Esophagus muscularis mucosa (tissue), 4 donors: ENCODE measurements at regions not wholly inside any gene's neighbourhood (a gene's known extent, or its start where the extent isn't known, plus 50 kb on each side); places are given as distances from the start of the nearest gene placed in this dataset.
A peak's percentile ranks its signal among the peaks of the same experiment; 100 is the strongest.

ENCODE experiments used
- DNase-seq: peaks from one replicate; pipeline ENCODE4 v3.0.0-alpha.2; 2017; ENCODE audit errors: extremely low spot score
- H3K27ac ChIP-seq, 4 donors: fragments of 200-600 bp; sonication (generic); replicated peaks in 1 of 4; 1 replicate in 3 of 4; 2 replicates in 1 of 4; pipeline ENCODE4 v1.5.1; 2016 to 2019; ENCODE audit warnings: mild to moderate bottlenecking in 1 of 4
- H3K27me3 ChIP-seq, 4 donors: fragments of 200-600 bp; sonication (generic); one replicate each; pipeline versions ENCODE4 v1.5.1 to v1.6.0; 2016 to 2019
- H3K36me3 ChIP-seq, 4 donors: fragments of 200-600 bp; sonication (generic); one replicate each; pipeline ENCODE4 v1.5.1; 2016 to 2019
- H3K4me1 ChIP-seq, 4 donors: fragments of 200-600 bp; sonication (generic); one replicate each; pipeline ENCODE4 v1.5.1; 2016 to 2019
- H3K4me3 ChIP-seq, 4 donors: fragments of 200-600 bp; sonication (generic); 1 replicate in 2 of 4; 2 replicates in 2 of 4; pipeline ENCODE4 v1.5.1; 2016 to 2019; ENCODE audit warnings: mild to moderate bottlenecking in 4 of 4, moderate library complexity in 1 of 4
- H3K9me3 ChIP-seq, 4 donors: fragments of 200-600 bp; sonication (generic); 1 replicate in 3 of 4; 2 replicates in 1 of 4; pipeline ENCODE4 v1.5.1; 2016 to 2019
- CTCF ChIP-seq, 3 experiments: fragments of 200-600 bp in 2 of 3; fragments of 450-650 bp in 1 of 3; sonication (generic) in 2 of 3; IDR thresholded peaks; one replicate each; pipeline ENCODE4 v1.5.1; 2017 to 2019; ENCODE audit warnings: antibody characterized with exemption in 3 of 3, mild to moderate bottlenecking in 2 of 3, moderate library complexity in 1 of 3
- EP300 ChIP-seq: sonication (generic); formaldehyde crosslinking; IDR thresholded peaks from one replicate; pipeline ENCODE4 v1.6.1; 2017; ENCODE audit warnings: antibody characterized with exemption
- POLR2A ChIP-seq: fragments of 450-650 bp; IDR thresholded peaks from one replicate; pipeline ENCODE4 v1.6.1; 2017; ENCODE audit warnings: antibody characterized with exemption, moderate library complexity, mild to moderate bottlenecking, low read depth
- POLR2AphosphoS5 ChIP-seq, 2 donors: sonication (generic); formaldehyde crosslinking; IDR thresholded peaks; one replicate each; pipeline ENCODE4 v1.6.1; 2017; ENCODE audit warnings: antibody characterized with exemption in 2 of 2
- WGBS: methylation state at CpG from one replicate; pipeline ENCODE4 v1.1.5; 2018; 5-methylcytosine and 5-hydroxymethylcytosine counted together
- intact Hi-C: fragments of 100-400 bp; cut with DNase I; formaldehyde crosslinking; loops from one replicate; pipeline ENCODE4 v1.15.1; 2023

- peaks cover 70 to 99% (median 96%) of the 10 kb centered on the region in 4 donors for H3K4me1 ChIP-seq
- no peak for DNase-seq
- no peaks in the 10 kb centered on the region for H3K9me3 ChIP-seq
Observed at GRCh38 chr9:127557466-127557869, 54.6 kb upstream of the STXBP1 start.

DNA sequence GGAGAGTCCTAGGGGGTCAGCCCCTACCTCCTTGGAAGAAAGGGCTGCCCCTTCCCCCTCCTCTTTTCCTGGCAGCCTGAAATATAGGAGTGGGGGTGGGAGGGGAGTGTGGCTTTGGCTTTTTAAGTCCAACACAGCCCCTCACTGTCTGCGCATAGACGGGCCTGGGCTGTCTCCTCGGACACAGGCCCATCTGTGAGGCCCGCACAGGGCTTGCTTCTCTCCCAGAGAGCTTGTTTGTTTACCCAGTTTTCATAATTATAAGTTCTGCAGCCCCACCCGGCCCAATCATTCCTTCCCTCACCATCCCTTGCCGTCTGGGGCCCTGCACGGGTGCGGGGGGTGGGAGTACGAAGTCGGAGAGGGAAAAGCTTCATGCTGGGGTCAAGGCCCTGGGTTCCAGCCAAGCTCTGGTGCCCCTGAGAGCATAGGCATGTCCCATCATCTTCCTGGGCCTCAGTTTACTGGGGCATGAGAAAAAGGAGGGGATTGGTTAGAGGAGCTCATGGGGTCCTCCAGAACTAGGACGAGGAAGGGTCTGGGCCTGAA lies 54.0 kb upstream of the STXBP1 start:
- Histone ChIP-seq H3K4me1 (peaks cover 76 to 100% (median 99%) of the 10 kb centered on the region in 4 donors), H3K27me3 (no peaks in the 10 kb centered on the region), H3K9me3 (no peaks in the 10 kb centered on the region), H3K36me3 (peaks cover 0 to 25% (median 20%) of the 10 kb centered on the region in 4 donors), H3K27ac (peak overlapping the region; percentile 63 to 83 (median 77)), H3K4me3 (no peak overlapping the region)
- 62% methylated on average over 11 of the region's 11 CpGs for WGBS
- no peak for DNase-seq
- TF ChIP-seq POLR2A (no peak), POLR2AphosphoS5 (IDR thresholded peaks at IDR 0.05) (no peak), EP300 (no peak), CTCF (IDR thresholded peaks at IDR 0.05) (no peak)
- intact Hi-C loops, result no loop called here

More at GRCh38 chr9:127557466-127557869, 54.6 kb upstream of the STXBP1 start:
- H3K4me3 ChIP-seq, result no peak overlapping the region
- peak overlapping the region; percentile 63 to 83 (median 77) for H3K27ac ChIP-seq
- TF ChIP-seq EP300 (no peak), POLR2AphosphoS5 (IDR thresholded peaks at IDR 0.05) (no peak), POLR2A (no peak), CTCF (IDR thresholded peaks at IDR 0.05) (no peak)
- intact Hi-C loops, result no loop called here
- WGBS, result 23% methylated on average over 2 of the region's 5 CpGs
- peaks cover 0 to 25% (median 20%) of the 10 kb centered on the region in 4 donors for H3K36me3 ChIP-seq
- no peaks in the 10 kb centered on the region for H3K27me3 ChIP-seq

DNA sequence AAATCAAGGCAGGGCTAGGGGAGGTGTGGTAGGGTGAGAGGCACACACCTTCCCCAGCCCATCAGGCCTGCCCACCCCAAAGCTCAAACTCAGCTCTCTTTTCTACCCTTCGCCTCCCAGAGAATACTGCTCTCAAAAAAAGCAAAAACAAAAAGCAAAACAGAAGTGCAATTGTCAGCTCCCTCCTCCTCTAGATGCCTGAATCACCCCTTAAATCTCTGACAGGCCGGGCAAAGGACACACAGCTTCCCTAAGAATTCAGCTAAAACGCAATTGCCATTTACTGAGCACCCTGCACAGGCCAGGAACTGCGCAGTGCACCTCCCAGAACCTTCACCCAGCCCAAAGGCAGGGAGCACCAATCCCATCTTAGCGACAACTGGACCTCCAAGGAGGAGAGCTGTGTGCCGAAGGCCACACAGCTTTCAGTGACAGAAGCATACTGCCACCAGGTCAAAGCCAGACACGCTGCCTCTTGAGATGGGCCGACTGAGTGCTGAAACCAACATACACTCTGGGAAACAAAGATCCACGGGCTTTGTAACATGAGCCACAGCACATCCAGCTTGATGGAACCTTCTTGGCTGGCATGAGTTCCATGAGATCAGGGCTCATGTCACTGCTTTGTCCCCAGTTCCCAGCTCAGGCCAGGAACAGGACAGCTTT lies 53.4 kb upstream of the STXBP1 start:
- peaks cover 82 to 100% (median 99%) of the 10 kb centered on the region in 4 donors for H3K4me1 ChIP-seq
- no peaks in the 10 kb centered on the region for H3K9me3 ChIP-seq
- TF ChIP-seq EP300, result no peak
- H3K36me3 ChIP-seq, result peaks cover 0 to 25% (median 20%) of the 10 kb centered on the region in 4 donors
- intact Hi-C loops, result no loop called here
- DNase-seq, result no peak
- H3K27ac ChIP-seq, result peak overlapping the region; percentile 63 to 83 (median 77)
- 69% methylated on average over 6 of the region's 9 CpGs for WGBS
- no peak overlapping the region for H3K4me3 ChIP-seq
- H3K27me3 ChIP-seq, result no peaks in the 10 kb centered on the region

- H3K4me1 ChIP-seq, result peaks cover 82 to 98% (median 95%) of the 10 kb centered on the region in 4 donors
- H3K27ac ChIP-seq, result peak overlapping the region; percentile 63 to 83 (median 77)
- DNase-seq, result no peak
- 86% methylated on average over 2 of the region's 5 CpGs for WGBS
- no peak overlapping the region for H3K4me3 ChIP-seq
- H3K27me3 ChIP-seq, result no peaks in the 10 kb centered on the region
- intact Hi-C loops, result no loop called here
- H3K9me3 ChIP-seq, result no peaks in the 10 kb centered on the region
- TF ChIP-seq EP300, result no peak
- no peak for TF ChIP-seq POLR2AphosphoS5 (IDR thresholded peaks at IDR 0.05)
- no peak for TF ChIP-seq CTCF (IDR thresholded peaks at IDR 0.05)
- no peak for TF ChIP-seq POLR2A
- peaks cover 0 to 25% (median 20%) of the 10 kb centered on the region in 4 donors for H3K36me3 ChIP-seq
Observed at GRCh38 chr9:127559247-127559680, 52.8 kb upstream of the STXBP1 start.

DNA sequence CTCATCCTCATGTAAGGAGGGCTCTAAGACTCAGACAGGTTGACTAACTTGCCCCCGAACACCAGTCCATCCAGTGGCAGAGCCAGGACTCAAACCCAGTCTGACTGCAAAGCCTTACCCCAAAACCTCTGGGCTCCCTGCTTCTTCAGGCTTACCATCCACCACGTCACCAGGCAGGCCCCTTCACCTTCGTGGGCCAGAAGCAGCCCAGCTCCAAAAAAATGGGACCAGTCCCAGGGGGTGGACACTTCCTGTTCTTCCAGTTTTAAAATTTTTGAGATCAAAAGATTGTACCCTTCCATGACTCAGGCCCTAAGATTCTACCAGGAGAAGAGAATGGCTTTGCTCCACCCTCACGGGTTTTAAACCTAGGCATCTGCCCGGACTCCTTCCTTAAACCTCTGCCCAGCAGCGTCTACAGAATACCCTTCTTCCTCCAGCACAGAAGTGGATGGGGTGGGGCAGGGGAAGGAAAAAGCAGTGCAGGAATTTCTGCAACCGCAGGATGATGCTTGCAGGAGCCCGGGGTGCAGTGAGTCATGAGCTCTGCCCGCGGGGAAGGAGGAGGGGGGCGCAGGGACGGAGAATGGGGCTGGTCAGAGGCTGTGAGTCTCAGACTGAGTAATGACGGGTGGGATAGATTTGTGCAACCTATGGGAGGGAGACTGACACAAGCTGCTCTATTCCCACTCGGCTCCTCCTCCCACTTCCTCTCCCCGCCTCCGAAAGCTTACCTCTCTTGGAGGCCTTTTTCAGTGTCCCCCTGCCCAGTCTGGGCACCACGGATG lies 50.4 kb upstream of the STXBP1 start:
- WGBS, result 28% methylated on average over 17 of the region's 17 CpGs
- Histone ChIP-seq H3K27me3 (no peaks in the 10 kb centered on the region), H3K9me3 (no peaks in the 10 kb centered on the region), H3K36me3 (peaks cover 0 to 31% (median 22%) of the 10 kb centered on the region in 4 donors), H3K4me1 (peaks cover 74 to 87% (median 84%) of the 10 kb centered on the region in 4 donors), H3K27ac (peak overlapping the region; percentile 72 to 83 (median 78)), H3K4me3 (peak overlapping the region in 1 of 4 donors; percentile 15)
- DNase-seq, result peak; percentile 96
- intact Hi-C loops, result no loop called here
- TF ChIP-seq POLR2A, result no peak
- TF ChIP-seq POLR2AphosphoS5 (IDR thresholded peaks at IDR 0.05), result peak; percentile 57 to 65
